WTC11 (cell line): ENCODE measurements at regions not wholly inside any gene's neighbourhood (a gene's known extent, or its start where the extent isn't known, plus 50 kb on each side); places are given as distances from the start of the nearest gene placed in this dataset.
A peak's percentile ranks its signal among the peaks of the same experiment; 100 is the strongest.

Experiments
- ATAC-seq: fragments of 200-7000 bp; cut with Tn5 transposase; 2 replicates; pipeline ENCODE4 v1.10.0; 2021; ENCODE audit warnings: mild to moderate bottlenecking, moderate library complexity
- CTCF ChIA-PET: fragments of 300-600 bp; sonication (Branson Sonifier 250); formaldehyde crosslinking; loops from one replicate; lab custom pipeline; 2021; ENCODE audit warnings: antibody characterized with exemption; lab: Charles Lee
- POLR2A ChIA-PET: fragments of 350-600 bp; sonication (Branson Sonifier 250); formaldehyde crosslinking; loops from one replicate; lab custom pipeline; 2021; ENCODE audit warnings: antibody characterized with exemption; lab: Charles Lee
- DNase-seq: peaks from one replicate; pipeline ENCODE4 v3.0.0; 2021; ENCODE audit warnings: low spot score
- H3K27ac Mint-ChIP-seq: 2 replicates; pipeline ENCODE4 v1.8.0; 2021; ENCODE audit warnings: mixed read lengths
- H3K27me3 Mint-ChIP-seq: 2 replicates; pipeline ENCODE4 v1.8.0; 2021; ENCODE audit warnings: low read depth, mild to moderate bottlenecking, moderate library complexity, mixed read lengths
- H3K36me3 Mint-ChIP-seq: 2 replicates; pipeline ENCODE4 v1.8.0; 2021; ENCODE audit warnings: mixed read lengths
- H3K4me1 Mint-ChIP-seq: 2 replicates; pipeline ENCODE4 v1.8.0; 2022; ENCODE audit warnings: mixed read lengths
- H3K4me3 Mint-ChIP-seq: 2 replicates; pipeline ENCODE4 v1.8.0; 2021; ENCODE audit warnings: mild to moderate bottlenecking, moderate library complexity, mixed read lengths
- H3K9me3 Mint-ChIP-seq: 2 replicates; pipeline ENCODE4 v1.8.0; 2021; ENCODE audit warnings: mixed read lengths
- ATF6 ChIP-seq: sonication (generic); formaldehyde crosslinking; IDR thresholded peaks from 2 replicates; pipeline ENCODE4 v1.8.1; 2023; ENCODE audit warnings: mild to moderate bottlenecking, missing genetic modification reagents
- CTCF ChIP-seq: fragments of 200-600 bp; IDR thresholded peaks from 2 replicates; pipeline ENCODE4 v1.8.0; 2022; ENCODE audit warnings: antibody characterized with exemption
- ERG ChIP-seq: fragments of 250-450 bp; sonication (Bioruptor Pico); IDR thresholded peaks from 2 replicates; pipeline ENCODE4 v1.8.0; 2021; ENCODE audit warnings: mild to moderate bottlenecking
- FOXJ3 ChIP-seq: sonication (generic); formaldehyde crosslinking; IDR thresholded peaks from 2 replicates; pipeline ENCODE4 v1.9.0; 2021; ENCODE audit warnings: missing genetic modification reagents, mild to moderate bottlenecking, borderline replicate concordance
- GABPB1 ChIP-seq: sonication (generic); formaldehyde crosslinking; IDR thresholded peaks from 2 replicates; pipeline ENCODE4 v1.8.1; 2023; ENCODE audit warnings: mild to moderate bottlenecking, missing genetic modification reagents
- HMGA2 ChIP-seq: fragments of 250-450 bp; sonication (Bioruptor Pico); IDR thresholded peaks from 2 replicates; pipeline ENCODE4 v1.4.0; 2021; ENCODE audit warnings: mild to moderate bottlenecking, moderate library complexity
- HMGXB4 ChIP-seq: sonication (generic); formaldehyde crosslinking; IDR thresholded peaks from 2 replicates; pipeline ENCODE4 v1.8.1; 2023; ENCODE audit warnings: mild to moderate bottlenecking, moderate library complexity, missing genetic modification reagents
- IRF1 ChIP-seq: sonication (generic); formaldehyde crosslinking; IDR thresholded peaks from 2 replicates; pipeline ENCODE4 v1.8.0; 2023; ENCODE audit warnings: missing genetic modification reagents
- MXD4 ChIP-seq: fragments of 250-450 bp; sonication (Bioruptor Pico); IDR thresholded peaks from 2 replicates; pipeline ENCODE4 v1.8.0; 2021; ENCODE audit warnings: mild to moderate bottlenecking, moderate library complexity, borderline replicate concordance
- MYBL2 ChIP-seq: sonication (generic); formaldehyde crosslinking; IDR thresholded peaks from 2 replicates; pipeline ENCODE4 v1.8.1; 2023; ENCODE audit warnings: mild to moderate bottlenecking, moderate library complexity, missing genetic modification reagents
- NR2C2 ChIP-seq: sonication (generic); formaldehyde crosslinking; IDR thresholded peaks from 2 replicates; pipeline ENCODE4 v1.8.0; 2022; ENCODE audit warnings: mild to moderate bottlenecking, missing genetic modification reagents
- OVOL2 ChIP-seq: fragments of 250-450 bp; sonication (Bioruptor Pico); IDR thresholded peaks from 2 replicates; pipeline ENCODE4 v1.9.0; 2021; ENCODE audit warnings: mild to moderate bottlenecking, borderline replicate concordance
- SMAD4 ChIP-seq: sonication (generic); formaldehyde crosslinking; IDR thresholded peaks from 2 replicates; pipeline ENCODE4 v1.8.0; 2022; ENCODE audit warnings: mild to moderate bottlenecking, missing genetic modification reagents
- TCF7 ChIP-seq: sonication (generic); formaldehyde crosslinking; IDR thresholded peaks from 2 replicates; pipeline ENCODE4 v1.8.0; 2022; ENCODE audit warnings: mild to moderate bottlenecking, low read depth, missing genetic modification reagents, moderate library complexity
- TEAD4 ChIP-seq: sonication (generic); formaldehyde crosslinking; IDR thresholded peaks from 2 replicates; pipeline ENCODE4 v1.8.0; 2022; ENCODE audit warnings: mild to moderate bottlenecking, missing genetic modification reagents
- USF2 ChIP-seq: sonication (generic); formaldehyde crosslinking; IDR thresholded peaks from 2 replicates; pipeline ENCODE4 v1.8.1; 2023; ENCODE audit warnings: mild to moderate bottlenecking, missing genetic modification reagents, moderate library complexity
- ZBTB21 ChIP-seq: sonication (generic); formaldehyde crosslinking; IDR thresholded peaks from 2 replicates; pipeline ENCODE4 v1.8.1; 2023; ENCODE audit warnings: mild to moderate bottlenecking, missing genetic modification reagents, borderline replicate concordance
- ZNF121 ChIP-seq: sonication (generic); formaldehyde crosslinking; IDR thresholded peaks from 2 replicates; pipeline ENCODE4 v1.8.0; 2023; ENCODE audit warnings: missing genetic modification reagents
- ZNF219 ChIP-seq: sonication (generic); formaldehyde crosslinking; IDR thresholded peaks from 2 replicates; pipeline ENCODE4 v1.8.0; 2023; ENCODE audit warnings: missing genetic modification reagents, mild to moderate bottlenecking, borderline replicate concordance
- ZNF425 ChIP-seq: fragments of 250-450 bp; sonication (Bioruptor Pico); conservative IDR thresholded peaks from 2 replicates; pipeline ENCODE4 v1.9.0; 2021; ENCODE audit warnings: mild to moderate bottlenecking
- ZNF671 ChIP-seq: fragments of 250-450 bp; sonication (Bioruptor Pico); IDR thresholded peaks from 2 replicates; pipeline ENCODE4 v1.8.0; 2021; ENCODE audit warnings: mild to moderate bottlenecking

- Mint-ChIP-seq H3K4me1 (no peaks in the 10 kb centered on the region), H3K4me3 (no peak overlapping the region), H3K27me3 (no peaks in the 10 kb centered on the region), H3K36me3 (no peaks in the 10 kb centered on the region), H3K9me3 (no peaks in the 10 kb centered on the region), H3K27ac (no peak overlapping the region)
- TF ChIP-seq NR2C2 (CRISPR knock-in tag): no peak
- no peak for TF ChIP-seq IRF1
- no peak for TF ChIP-seq ZNF425
- TF ChIP-seq ERG (CRISPR knock-in tag): no peak
- peak; percentile 62; the same call in 1 of the 2 replicates for TF ChIP-seq HMGA2 (CRISPR knock-in tag)
- no peak for TF ChIP-seq ZNF671 (CRISPR knock-in tag)
- TF ChIP-seq TEAD4 (CRISPR knock-in tag): no peak
- ChIA-PET POLR2A (no interaction called here), CTCF (no interaction called here)
- ATAC-seq (no peak), DNase-seq (no peak)
Observed at GRCh38 chr4:32840461-32841189, 2120.5 kb downstream of the PCDH7 start.

GRCh38 chr4:32841217-32841616 is 2121.0 kb downstream of the PCDH7 start:
- no peaks in the 10 kb centered on the region for H3K36me3 Mint-ChIP-seq
- DNase-seq: no peak
- H3K27ac Mint-ChIP-seq: no peak overlapping the region
- no peaks in the 10 kb centered on the region for H3K4me1 Mint-ChIP-seq
- ChIA-PET POLR2A (no interaction called here), CTCF (no interaction called here)
- no peak overlapping the region for H3K4me3 Mint-ChIP-seq
- ATAC-seq: no peak
- H3K9me3 Mint-ChIP-seq: no peaks in the 10 kb centered on the region
- no peaks in the 10 kb centered on the region for H3K27me3 Mint-ChIP-seq
- TF ChIP-seq HMGXB4 (no peak), USF2 (no peak), ZNF121 (CRISPR knock-in tag) (no peak), MXD4 (CRISPR knock-in tag) (no peak), ZNF219 (no peak), TCF7 (no peak), ZBTB21 (no peak), CTCF (no peak), OVOL2 (CRISPR knock-in tag) (no peak), MYBL2 (no peak), ATF6 (no peak), SMAD4 (CRISPR knock-in tag) (no peak), GABPB1 (CRISPR knock-in tag) (no peak), FOXJ3 (CRISPR knock-in tag) (no peak)
